CD4-positive, alpha-beta T cell treated with Interleukin-4 for 4 hours (primary cell): ENCODE measurements at regions not wholly inside any gene's neighbourhood (a gene's known extent, or its start where the extent isn't known, plus 50 kb on each side); places are given as distances from the start of the nearest gene placed in this dataset.

ENCODE experiments used
- DNase-seq: peaks from one replicate; pipeline ENCODE4 v3.0.0-alpha.2; 2020

DNA sequence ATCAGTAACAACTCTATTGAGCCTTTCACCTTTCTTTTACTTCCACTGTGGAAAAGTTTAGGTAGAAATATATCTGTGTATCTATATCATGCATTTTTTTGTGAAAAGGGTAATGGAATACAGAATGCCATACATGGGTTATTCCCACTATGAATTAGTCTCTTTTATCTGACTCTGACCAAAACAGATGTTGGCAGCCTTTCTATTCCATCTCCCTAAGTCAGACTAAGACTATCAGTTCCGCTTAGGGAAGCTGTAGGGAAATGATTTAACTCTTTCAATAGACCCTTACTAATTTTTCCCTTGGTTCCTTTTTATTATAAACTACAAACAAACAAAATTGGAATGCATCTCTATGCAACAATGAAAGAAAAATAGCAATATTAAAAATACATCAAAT is 92.3 kb upstream of the LEF1 start:
- no peak for DNase-seq

DNA sequence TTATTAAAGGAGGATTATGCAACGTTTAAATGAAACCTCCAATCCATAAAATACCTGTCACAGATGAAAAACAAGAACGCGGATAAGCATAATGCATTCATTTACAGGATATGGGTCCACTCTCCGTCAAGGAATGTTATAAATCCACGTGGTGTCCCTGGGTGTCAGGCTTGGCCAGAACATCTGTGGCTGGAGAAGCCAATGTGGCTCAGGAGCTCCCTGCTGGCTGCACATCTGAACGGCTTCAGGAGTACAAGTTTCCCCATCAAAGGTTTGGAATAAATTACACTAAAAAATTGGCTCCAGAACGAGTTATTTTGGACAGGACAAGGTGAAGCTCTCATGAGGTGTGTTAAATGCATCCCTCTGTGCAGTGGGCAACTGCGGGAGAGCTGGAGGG is 87.8 kb upstream of the LEF1 start:
- DNase-seq = no peak

DNA sequence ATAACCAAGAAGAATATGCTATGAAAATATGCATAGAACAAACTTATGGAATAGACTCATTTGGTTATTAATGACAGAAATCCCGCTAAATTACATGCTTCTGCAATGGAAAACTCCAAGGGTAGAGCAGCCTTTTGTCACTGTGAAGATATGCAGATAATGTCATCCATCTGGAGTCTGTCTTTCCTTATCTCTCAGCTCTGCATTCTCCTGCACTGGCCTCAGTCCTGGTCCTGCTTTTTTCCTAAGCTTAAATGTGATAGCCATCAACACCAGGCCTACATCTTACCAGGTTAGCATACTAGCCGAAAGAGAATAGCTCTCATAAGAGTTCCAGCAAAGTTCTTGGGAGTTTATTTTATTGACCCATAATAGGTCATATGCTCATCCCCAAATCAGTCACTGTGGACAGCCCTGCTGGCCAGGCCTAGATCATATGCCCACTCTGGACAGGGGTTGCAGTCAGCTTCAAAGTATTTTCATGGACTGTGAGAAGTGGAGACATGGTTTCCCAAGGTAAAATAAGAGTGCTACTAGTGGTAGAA is 86.5 kb upstream of the LEF1 start:
- no peak for DNase-seq

DNA sequence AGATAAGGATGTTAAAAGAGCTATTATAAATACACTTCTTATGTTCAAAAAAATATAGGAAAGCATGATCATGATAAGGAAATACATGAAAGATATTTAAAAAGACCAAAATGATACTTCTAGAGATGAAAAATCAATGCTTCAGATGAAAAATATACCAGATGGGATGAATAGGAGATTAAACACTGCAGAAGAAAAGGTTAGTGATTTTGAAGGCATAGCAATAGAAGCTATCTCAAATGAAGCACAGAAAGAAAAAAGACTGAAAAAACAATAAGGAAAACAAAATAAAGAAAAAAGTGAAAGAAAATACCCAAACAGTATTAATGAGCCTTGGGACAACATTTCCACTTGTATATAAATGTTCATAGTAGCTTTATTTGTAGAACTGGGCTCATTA is 80.7 kb upstream of the LEF1 start:
- DNase-seq = no peak

DNA sequence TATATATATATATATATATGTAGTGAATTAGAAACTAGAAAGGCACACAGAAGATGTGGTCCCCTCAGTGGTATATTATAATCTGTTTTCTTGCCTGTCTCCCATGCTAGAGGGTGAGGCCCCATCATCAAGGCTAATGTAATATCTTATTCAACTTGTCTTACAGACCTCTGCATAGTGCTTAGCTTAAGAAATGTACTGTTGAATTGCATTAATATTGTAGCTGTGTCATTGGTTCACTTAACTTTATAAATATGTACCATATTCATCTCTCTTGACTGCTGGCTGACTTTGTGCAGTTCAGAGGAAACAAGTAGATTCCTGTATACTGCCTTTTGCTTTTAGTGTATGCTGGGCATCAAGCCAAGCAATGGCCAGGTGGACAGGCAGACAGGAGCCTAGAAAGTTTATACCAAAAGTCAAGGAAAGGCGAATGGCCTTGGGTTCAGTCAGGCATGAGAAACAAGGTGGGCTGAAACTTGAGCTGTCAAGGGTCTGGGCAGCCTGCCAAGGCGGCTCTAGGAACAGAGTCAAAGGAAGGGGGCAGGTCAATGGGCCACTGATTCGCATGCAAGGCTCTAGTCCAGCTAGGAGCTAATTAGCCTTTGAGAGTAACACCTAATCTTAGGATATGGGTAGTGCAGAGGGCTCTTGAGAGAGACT is 78.8 kb upstream of the LEF1 start:
- DNase-seq = no peak

DNA sequence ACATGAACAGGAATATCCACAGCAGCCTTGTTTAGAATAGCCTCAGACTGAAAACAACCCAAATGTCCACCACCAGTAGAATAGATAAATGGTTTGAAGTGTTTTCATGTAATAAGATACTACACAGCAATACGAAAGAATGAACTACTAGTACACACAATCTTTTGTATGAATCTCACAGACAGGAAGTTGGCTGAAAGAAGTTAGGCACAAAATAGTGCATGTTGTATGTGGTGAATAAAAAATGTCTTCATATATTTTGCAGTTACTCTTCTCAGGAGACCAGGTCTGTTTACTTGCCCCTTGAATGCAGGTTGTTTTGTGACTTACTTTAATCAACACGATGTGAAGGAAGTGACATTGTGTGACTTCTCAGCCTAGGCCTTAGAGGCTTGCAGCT is 75.9 kb upstream of the LEF1 start:
- no peak for DNase-seq

DNA sequence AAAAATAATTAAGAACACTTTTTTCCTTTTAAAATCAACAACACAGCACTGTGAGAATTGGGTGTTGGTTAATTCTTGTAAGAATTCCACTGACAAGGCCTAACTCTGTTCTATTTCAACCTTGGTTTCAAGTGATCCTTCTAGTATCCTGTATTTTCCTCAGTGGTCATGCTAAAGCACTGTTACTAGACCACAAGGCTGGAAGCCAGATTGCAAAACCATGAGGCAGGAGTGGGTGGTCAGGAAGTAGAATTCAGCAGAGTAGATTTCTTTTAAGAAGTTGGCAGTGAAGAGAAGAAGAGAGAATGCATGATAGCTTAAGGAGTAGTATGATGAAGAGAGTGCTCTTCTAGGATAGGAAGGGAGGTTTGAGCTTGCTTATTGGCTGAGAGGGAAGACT is 71.6 kb upstream of the LEF1 start:
- DNase-seq = no peak

DNA sequence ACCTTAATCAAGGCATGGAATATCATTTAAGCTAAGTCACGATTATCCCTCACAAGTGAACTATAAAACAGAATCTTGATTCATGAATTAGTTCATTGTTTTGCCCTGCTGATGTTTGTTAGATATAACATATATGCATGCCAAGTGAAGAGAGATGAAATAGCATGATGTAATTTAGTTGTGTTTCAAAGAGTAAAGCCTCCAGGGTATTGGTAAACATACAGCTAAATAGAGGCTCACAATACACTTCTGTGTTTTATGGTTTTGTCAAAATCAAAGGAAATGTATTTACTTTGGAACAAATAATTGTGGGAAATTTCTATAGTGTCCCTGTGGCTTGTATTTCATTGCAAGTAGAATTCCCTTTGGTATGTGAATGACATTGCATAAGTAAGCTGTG is 69.0 kb upstream of the LEF1 start:
- no peak for DNase-seq

DNA sequence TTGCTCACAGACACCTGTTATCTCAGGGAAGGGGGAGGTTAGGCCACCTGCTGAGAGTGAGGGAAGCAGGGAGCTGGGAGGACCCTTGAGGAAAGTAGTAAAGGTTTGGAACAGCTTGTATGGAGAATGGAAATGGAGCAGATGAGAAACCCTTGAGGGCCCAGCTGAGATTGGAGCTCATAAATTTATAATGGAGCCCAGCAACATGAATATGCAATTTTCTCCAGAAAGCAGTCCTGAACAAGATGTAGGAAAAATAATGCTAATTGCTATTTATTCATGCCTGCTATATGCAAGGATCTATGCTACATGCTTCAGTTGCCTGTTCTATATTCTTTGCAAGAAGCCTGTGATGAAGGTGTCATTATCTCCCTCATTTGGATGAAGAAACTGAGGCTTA is 67.5 kb upstream of the LEF1 start:
- no peak for DNase-seq

DNA sequence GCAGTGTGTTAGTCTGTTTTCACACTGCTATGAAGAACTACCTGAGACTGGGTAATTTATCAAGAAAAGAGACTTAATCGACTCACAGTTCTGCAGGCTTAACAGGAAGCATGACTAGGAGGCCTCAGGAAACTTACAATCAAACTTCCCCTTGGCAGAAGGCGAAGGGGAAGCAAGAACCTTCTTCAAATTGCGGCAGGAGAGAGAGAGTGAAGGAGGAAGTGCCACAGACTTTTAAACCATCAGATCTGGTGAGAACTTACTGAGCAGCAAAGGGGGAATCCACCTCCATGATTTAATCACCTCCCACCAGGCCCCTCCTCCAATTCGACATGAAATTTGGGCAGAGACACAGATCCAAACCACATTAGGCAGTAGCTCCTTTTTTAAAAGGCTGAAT is 59.2 kb upstream of the LEF1 start:
- no peak for DNase-seq

DNA sequence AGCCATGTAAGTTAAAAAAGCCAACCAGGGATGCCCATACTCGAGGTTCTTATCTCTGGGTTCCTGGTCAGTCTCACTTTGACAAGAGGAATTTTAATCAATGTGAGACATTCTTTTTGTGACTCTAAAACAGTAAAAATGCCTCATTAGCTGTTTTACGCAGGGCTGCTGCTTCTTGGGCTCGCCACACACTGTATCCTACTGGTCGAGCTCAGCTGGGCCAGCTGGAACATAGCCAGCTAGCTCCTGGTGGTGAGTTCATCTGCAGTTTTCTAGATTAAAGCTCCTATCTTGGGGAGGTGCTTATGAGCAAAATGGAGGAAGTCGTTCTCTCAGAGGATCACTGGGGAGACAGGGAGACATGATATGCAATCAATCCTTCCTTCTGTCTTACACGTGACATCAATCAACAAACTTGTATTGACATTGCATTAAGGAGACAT is 55.9 kb upstream of the LEF1 start:
- DNase-seq = no peak

DNA sequence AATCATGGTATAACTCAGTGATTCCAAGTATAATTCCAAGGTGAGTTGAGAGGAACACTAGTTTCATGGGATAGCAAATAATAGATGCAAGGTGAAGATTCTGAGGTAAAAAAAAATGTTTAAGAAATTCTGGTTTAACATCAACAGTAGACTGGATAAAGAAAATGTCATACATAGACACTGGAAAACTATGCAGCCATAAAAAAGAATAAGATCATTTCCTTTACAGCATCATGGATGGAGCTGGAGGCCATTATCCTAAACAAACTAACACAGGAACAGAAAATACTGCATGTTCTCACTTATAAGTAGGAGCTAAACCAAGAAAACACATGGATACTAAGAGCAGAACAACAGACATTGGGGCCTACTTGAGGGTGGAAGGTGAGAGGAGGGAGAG is 54.6 kb upstream of the LEF1 start:
- DNase-seq = no peak

DNA sequence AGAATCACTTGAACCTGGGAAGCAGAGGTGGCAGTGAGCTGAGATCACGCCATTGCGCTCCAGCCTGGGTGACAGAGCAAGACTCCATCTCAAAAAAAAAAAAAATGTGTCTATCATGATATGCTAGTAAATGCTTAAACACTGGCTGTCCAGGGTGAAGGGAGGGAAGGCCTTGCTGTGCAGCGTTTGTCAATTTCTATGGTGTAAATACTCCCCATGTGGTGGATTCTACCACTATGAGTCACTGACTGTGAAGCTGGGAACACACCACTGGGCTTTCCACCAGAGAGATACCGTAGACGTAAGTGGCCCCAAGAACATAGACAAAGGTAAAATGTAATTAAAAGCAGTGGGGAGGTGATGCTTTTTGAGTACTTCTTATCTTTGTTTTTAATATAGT is 51.3 kb upstream of the LEF1 start:
- DNase-seq = no peak
